Body of pancreas (tissue), 4 donors: ENCODE measurements at regions not wholly inside any gene's neighbourhood (a gene's known extent, or its start where the extent isn't known, plus 50 kb on each side); places are given as distances from the start of the nearest gene placed in this dataset.

Source experiments
- POLR2A ChIP-seq, 3 donors: fragments of 450-650 bp; IDR thresholded peaks; one replicate each; pipeline ENCODE4 v1.6.1; 2016; ENCODE audit warnings: antibody characterized with exemption in 3 of 3, mild to moderate bottlenecking in 2 of 3
- TF ChIP-seq, protein P1 (sequence below), 7 experiments: fragments of 450-650 bp in 4 of 7; fragments of 200-600 bp in 3 of 7; sonication (generic) in 3 of 7; IDR thresholded peaks; one replicate each; pipeline ENCODE4 v1.5.1; 2016 to 2019; ENCODE audit warnings: antibody characterized with exemption in 7 of 7

DNA sequence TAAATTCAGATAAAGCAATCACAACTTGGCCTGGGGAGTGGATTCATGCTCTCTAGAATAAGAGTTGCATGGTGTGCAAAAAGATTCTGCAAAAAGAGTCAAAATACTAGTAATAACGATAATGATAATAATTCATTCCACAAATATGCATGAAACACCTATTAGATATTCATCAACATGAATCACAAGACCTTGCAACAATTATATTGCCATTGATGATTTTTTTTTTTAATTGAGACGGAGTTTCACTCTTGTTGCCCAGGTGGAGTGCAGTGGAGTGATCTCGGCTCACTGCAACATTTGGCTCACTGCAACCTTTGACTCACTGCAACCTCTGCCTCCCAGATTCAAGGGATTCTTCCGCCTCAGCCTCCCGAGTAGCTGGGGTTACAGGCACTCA is 109.2 kb upstream of the FLRT2 start:
- TF ChIP-seq, protein P1, sequence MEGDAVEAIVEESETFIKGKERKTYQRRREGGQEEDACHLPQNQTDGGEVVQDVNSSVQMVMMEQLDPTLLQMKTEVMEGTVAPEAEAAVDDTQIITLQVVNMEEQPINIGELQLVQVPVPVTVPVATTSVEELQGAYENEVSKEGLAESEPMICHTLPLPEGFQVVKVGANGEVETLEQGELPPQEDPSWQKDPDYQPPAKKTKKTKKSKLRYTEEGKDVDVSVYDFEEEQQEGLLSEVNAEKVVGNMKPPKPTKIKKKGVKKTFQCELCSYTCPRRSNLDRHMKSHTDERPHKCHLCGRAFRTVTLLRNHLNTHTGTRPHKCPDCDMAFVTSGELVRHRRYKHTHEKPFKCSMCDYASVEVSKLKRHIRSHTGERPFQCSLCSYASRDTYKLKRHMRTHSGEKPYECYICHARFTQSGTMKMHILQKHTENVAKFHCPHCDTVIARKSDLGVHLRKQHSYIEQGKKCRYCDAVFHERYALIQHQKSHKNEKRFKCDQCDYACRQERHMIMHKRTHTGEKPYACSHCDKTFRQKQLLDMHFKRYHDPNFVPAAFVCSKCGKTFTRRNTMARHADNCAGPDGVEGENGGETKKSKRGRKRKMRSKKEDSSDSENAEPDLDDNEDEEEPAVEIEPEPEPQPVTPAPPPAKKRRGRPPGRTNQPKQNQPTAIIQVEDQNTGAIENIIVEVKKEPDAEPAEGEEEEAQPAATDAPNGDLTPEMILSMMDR (IDR thresholded peaks at IDR 0.05) = no peak
- no peak for TF ChIP-seq POLR2A (IDR thresholded peaks at IDR 0.05)
